Fibroblast of pulmonary artery (primary cell): ENCODE measurements at regions not wholly inside any gene's neighbourhood (a gene's known extent, or its start where the extent isn't known, plus 50 kb on each side); places are given as distances from the start of the nearest gene placed in this dataset.

Experiments used
- DNase-seq: peaks from one replicate; pipeline ENCODE4 v3.0.0-alpha.2; 2010; ENCODE audit warnings: low read depth
- H3K4me3 ChIP-seq: replicated peaks from 2 replicates; pipeline ENCODE4 v1.5.1; 2011; ENCODE audit warnings: low read depth, mild to moderate bottlenecking, control low read depth, low read length, moderate library complexity
- CTCF ChIP-seq: IDR thresholded peaks from 2 replicates; pipeline ENCODE4 v1.5.1; 2011; ENCODE audit warnings: mild to moderate bottlenecking, control low read depth, low read length, inconsistent platforms; ENCODE audit errors: missing control alignments

GRCh38 chr16:86373276-86373901 lies 136.9 kb upstream of the FOXF1 start:
- no peak overlapping the region for H3K4me3 ChIP-seq
- TF ChIP-seq CTCF: no peak
- no peak for DNase-seq

DNA sequence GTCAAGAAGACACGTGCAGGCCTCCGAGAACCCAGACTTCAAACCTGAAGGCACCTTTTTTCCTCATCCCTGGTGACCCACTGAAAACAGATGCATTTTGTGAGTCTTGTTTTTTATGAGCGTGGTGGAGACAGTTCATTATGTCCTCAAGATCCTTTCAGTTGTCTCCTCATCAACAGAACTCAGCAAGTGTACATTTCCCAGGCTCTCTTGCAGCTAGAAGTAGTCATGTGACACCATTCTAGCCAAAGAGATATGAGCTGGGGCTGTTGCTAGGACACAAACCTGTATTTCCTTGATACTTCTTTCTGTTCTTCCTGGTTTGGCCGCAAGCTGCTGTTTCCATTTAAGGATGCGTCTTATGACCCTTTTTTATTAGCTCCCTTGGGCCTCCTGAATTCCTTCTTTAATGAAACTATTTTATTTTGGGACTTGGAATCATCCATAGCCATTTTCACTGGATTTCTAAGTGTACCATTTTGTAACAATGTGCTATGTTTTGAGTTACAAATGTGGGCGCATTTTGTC lies 135.7 kb upstream of the FOXF1 start:
- TF ChIP-seq CTCF: no peak
- no peak overlapping the region for H3K4me3 ChIP-seq
- DNase-seq: no peak

GRCh38 chr16:86375364-86375763 lies 135.0 kb upstream of the FOXF1 start:
- no peak overlapping the region for H3K4me3 ChIP-seq

DNA sequence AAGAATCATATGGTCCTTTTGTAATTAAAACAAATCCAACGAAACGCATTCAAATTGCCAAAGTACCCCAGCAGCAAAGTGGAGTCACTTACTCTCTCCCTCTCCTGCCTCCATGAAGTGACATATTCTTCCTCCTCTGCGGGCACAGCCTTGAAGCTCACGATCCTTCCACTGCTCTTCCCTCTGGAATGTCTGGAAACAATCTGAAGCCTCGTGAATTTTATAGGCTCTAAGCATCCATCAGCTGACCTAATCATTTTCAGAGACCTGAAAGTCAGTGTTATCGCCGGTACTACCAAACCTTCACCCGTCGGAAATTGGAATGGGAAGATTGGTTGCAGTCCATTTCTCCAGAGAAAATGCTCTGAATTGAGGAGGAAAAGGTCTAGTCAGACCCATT lies 134.5 kb upstream of the FOXF1 start:
- no peak overlapping the region for H3K4me3 ChIP-seq
- no peak for DNase-seq
- TF ChIP-seq CTCF: no peak

More at GRCh38 chr16:86375364-86375763, 135.0 kb upstream of the FOXF1 start:
- peak; percentile 75 for DNase-seq
- no peak for TF ChIP-seq CTCF

DNA sequence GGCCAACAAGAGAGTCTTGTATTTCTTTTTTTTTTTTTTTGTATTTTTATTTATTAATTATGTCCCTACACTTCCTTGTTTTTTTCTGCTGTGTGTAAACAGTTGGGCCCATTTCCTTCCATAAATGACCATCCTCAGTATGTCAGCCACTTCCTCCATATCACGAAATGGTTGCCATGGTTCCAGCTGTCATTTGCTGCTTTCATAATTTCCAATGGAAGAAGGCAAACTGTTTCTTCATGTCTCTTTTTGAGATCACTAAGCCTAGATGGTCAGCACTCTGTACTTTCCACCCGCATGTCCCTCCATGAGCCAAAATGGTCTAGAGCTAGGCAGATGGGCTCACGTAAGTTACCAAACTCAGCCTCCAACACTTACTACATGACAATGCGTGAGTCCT lies 133.5 kb upstream of the FOXF1 start:
- no peak for TF ChIP-seq CTCF
- no peak overlapping the region for H3K4me3 ChIP-seq
- DNase-seq: no peak

GRCh38 chr16:86377251-86378022 lies 132.9 kb upstream of the FOXF1 start:
- no peak for TF ChIP-seq CTCF
- no peak overlapping the region for H3K4me3 ChIP-seq
- DNase-seq: no peak
